Mucosa of rectum (tissue), 2 donors: ENCODE measurements at regions not wholly inside any gene's neighbourhood (a gene's known extent, or its start where the extent isn't known, plus 50 kb on each side); places are given as distances from the start of the nearest gene placed in this dataset.

Experiments
- H3K27ac ChIP-seq, 2 donors: one replicate each; pipeline ENCODE4 v1.7.0; 2013; ENCODE audit warnings: inconsistent platforms in 2 of 2, low read depth in 2 of 2, low read length in 2 of 2
- H3K27me3 ChIP-seq, 2 donors: one replicate each; pipeline ENCODE4 v1.7.0; 2013; ENCODE audit warnings: low read length in 2 of 2; ENCODE audit not compliant: control insufficient read depth in 2 of 2, insufficient read depth in 2 of 2
- H3K36me3 ChIP-seq, 2 donors: one replicate each; pipeline ENCODE4 v1.7.0; 2013; ENCODE audit warnings: low read length in 2 of 2; ENCODE audit not compliant: control insufficient read depth in 2 of 2, insufficient read depth in 2 of 2
- H3K4me1 ChIP-seq, 2 donors: one replicate each; pipeline ENCODE4 v1.7.0; 2013; ENCODE audit warnings: low read length in 2 of 2, mild to moderate bottlenecking in 1 of 2; ENCODE audit not compliant: control insufficient read depth in 2 of 2, insufficient read depth in 2 of 2
- H3K4me3 ChIP-seq, 2 donors: one replicate each; pipeline ENCODE4 v1.7.0; 2013; ENCODE audit warnings: low read length in 2 of 2
- H3K9ac ChIP-seq, 2 donors: one replicate each; pipeline ENCODE4 v1.7.0; 2013; ENCODE audit warnings: low read length in 2 of 2, low read depth in 1 of 2, mild to moderate bottlenecking in 1 of 2
- H3K9me3 ChIP-seq, 2 donors: one replicate each; pipeline ENCODE4 v1.7.0; 2013; ENCODE audit warnings: low read length in 2 of 2; ENCODE audit not compliant: control insufficient read depth in 2 of 2
- donor health status: healthy.
- donor health status: Normal muscosa, but diverticular disease.

GRCh38 chr17:13702266-13702665, 100.5 kb upstream of the HS3ST3A1 start:
- Histone ChIP-seq H3K27ac (no peak overlapping the region), H3K9me3 (no peaks in the 10 kb centered on the region), H3K4me1 (no peaks in the 10 kb centered on the region), H3K4me3 (no peak overlapping the region), H3K27me3 (no peaks in the 10 kb centered on the region), H3K9ac (no peak overlapping the region), H3K36me3 (no peaks in the 10 kb centered on the region)

- Histone ChIP-seq H3K27me3 (no peaks in the 10 kb centered on the region), H3K4me1 (no peaks in the 10 kb centered on the region), H3K36me3 (no peaks in the 10 kb centered on the region), H3K9me3 (no peaks in the 10 kb centered on the region), H3K9ac (no peak overlapping the region), H3K27ac (no peak overlapping the region), H3K4me3 (no peak overlapping the region)
These were observed 102.6 kb upstream of the HS3ST3A1 start for GRCh38 chr17:13704333-13704732.

GRCh38 chr17:13705221-13705620, 103.5 kb upstream of the HS3ST3A1 start:
- Histone ChIP-seq H3K27ac (no peak overlapping the region), H3K9ac (no peak overlapping the region), H3K36me3 (no peaks in the 10 kb centered on the region), H3K4me3 (no peak overlapping the region), H3K9me3 (no peaks in the 10 kb centered on the region), H3K27me3 (no peaks in the 10 kb centered on the region), H3K4me1 (no peaks in the 10 kb centered on the region)

GRCh38 chr17:13721705-13722104, 120.0 kb upstream of the HS3ST3A1 start:
- no peak overlapping the region for H3K27ac ChIP-seq
- no peaks in the 10 kb centered on the region for H3K36me3 ChIP-seq
- no peaks in the 10 kb centered on the region for H3K4me1 ChIP-seq
- H3K9ac ChIP-seq = no peak overlapping the region
- no peaks in the 10 kb centered on the region for H3K27me3 ChIP-seq
- no peak overlapping the region for H3K4me3 ChIP-seq
- no peaks in the 10 kb centered on the region for H3K9me3 ChIP-seq

GRCh38 chr17:13725288-13725990, 123.7 kb upstream of the HS3ST3A1 start:
- Histone ChIP-seq H3K9me3 (no peaks in the 10 kb centered on the region), H3K27me3 (no peaks in the 10 kb centered on the region), H3K9ac (no peak overlapping the region), H3K4me1 (no peaks in the 10 kb centered on the region), H3K4me3 (no peak overlapping the region), H3K27ac (no peak overlapping the region), H3K36me3 (no peaks in the 10 kb centered on the region)

- Histone ChIP-seq H3K4me1 (no peaks in the 10 kb centered on the region), H3K36me3 (no peaks in the 10 kb centered on the region)
These were observed 125.9 kb upstream of the HS3ST3A1 start for GRCh38 chr17:13727441-13728171.

GRCh38 chr17:13728781-13729180, 127.1 kb upstream of the HS3ST3A1 start:
- H3K9me3 ChIP-seq = no peaks in the 10 kb centered on the region
- no peak overlapping the region for H3K9ac ChIP-seq
- no peaks in the 10 kb centered on the region for H3K4me1 ChIP-seq
- H3K27ac ChIP-seq = no peak overlapping the region
- no peaks in the 10 kb centered on the region for H3K27me3 ChIP-seq
- H3K36me3 ChIP-seq = no peaks in the 10 kb centered on the region
- no peak overlapping the region for H3K4me3 ChIP-seq

More at GRCh38 chr17:13727441-13728171, 125.9 kb upstream of the HS3ST3A1 start:
- no peaks in the 10 kb centered on the region for H3K27me3 ChIP-seq
- no peak overlapping the region for H3K9ac ChIP-seq
- no peak overlapping the region for H3K27ac ChIP-seq
- H3K4me3 ChIP-seq = no peak overlapping the region
- H3K9me3 ChIP-seq = no peaks in the 10 kb centered on the region

GRCh38 chr17:13729466-13730134, 127.9 kb upstream of the HS3ST3A1 start:
- Histone ChIP-seq H3K27me3 (no peaks in the 10 kb centered on the region), H3K4me3 (no peak overlapping the region), H3K9ac (no peak overlapping the region), H3K9me3 (no peaks in the 10 kb centered on the region), H3K4me1 (no peaks in the 10 kb centered on the region), H3K36me3 (no peaks in the 10 kb centered on the region), H3K27ac (no peak overlapping the region)

- H3K9ac ChIP-seq = no peak overlapping the region
- H3K27me3 ChIP-seq = no peaks in the 10 kb centered on the region
- H3K4me3 ChIP-seq = no peak overlapping the region
- no peak overlapping the region for H3K27ac ChIP-seq
- no peaks in the 10 kb centered on the region for H3K36me3 ChIP-seq
- H3K9me3 ChIP-seq = no peaks in the 10 kb centered on the region
- H3K4me1 ChIP-seq = no peaks in the 10 kb centered on the region
These were observed 133.2 kb upstream of the HS3ST3A1 start for GRCh38 chr17:13734880-13735279.

GRCh38 chr17:13735444-13735843, 133.7 kb upstream of the HS3ST3A1 start:
- H3K27me3 ChIP-seq = no peaks in the 10 kb centered on the region
- H3K36me3 ChIP-seq = no peaks in the 10 kb centered on the region
- H3K4me1 ChIP-seq = no peaks in the 10 kb centered on the region
- H3K9ac ChIP-seq = no peak overlapping the region
- H3K9me3 ChIP-seq = no peaks in the 10 kb centered on the region
- H3K4me3 ChIP-seq = no peak overlapping the region
- no peak overlapping the region for H3K27ac ChIP-seq
